Transverse colon (tissue), 4 donors: ENCODE measurements at regions not wholly inside any gene's neighbourhood (a gene's known extent, or its start where the extent isn't known, plus 50 kb on each side); places are given as distances from the start of the nearest gene placed in this dataset.

Source experiments
- POLR2A ChIP-seq: fragments of 450-650 bp; IDR thresholded peaks from one replicate; pipeline ENCODE4 v1.6.1; 2016; ENCODE audit warnings: antibody characterized with exemption, mild to moderate bottlenecking, moderate library complexity
- POLR2AphosphoS5 ChIP-seq, 3 donors: sonication (generic); formaldehyde crosslinking; IDR thresholded peaks; one replicate each; pipeline ENCODE4 v1.6.1; 2016; ENCODE audit warnings: antibody characterized with exemption in 3 of 3
- TF ChIP-seq, protein P1 (sequence below), 5 experiments: fragments of 200-600 bp in 3 of 5; fragments of 450-650 bp in 2 of 5; sonication (generic) in 3 of 5; IDR thresholded peaks; 1 replicate in 2 of 5; 2 replicates in 3 of 5; pipeline ENCODE4 v1.5.1; 2016 to 2017; ENCODE audit warnings: antibody characterized with exemption in 5 of 5, inconsistent platforms in 3 of 5, mild to moderate bottlenecking in 2 of 5, moderate library complexity in 1 of 5

DNA sequence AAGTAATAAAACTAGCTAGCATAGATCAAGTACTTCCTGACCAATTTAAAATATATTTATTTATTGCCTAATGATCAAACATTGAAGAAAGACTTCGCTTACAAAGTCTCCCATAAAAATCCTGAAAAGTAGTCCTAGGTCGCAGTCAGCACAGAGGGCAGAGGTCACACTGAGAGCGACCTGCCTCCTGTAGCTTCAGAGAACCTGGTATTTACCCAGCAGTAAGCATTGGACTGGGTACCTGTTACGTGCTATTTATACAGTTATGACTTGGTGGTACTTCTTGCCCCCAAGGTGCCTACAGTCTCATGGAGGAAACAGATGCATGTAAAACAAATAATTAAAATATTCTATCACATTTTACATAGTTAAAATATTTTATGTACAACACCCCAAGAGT lies 274.1 kb upstream of the G2E3 start:
- TF ChIP-seq POLR2A (no peak), POLR2AphosphoS5 (IDR thresholded peaks at IDR 0.05) (no peak)
- TF ChIP-seq, protein P1, sequence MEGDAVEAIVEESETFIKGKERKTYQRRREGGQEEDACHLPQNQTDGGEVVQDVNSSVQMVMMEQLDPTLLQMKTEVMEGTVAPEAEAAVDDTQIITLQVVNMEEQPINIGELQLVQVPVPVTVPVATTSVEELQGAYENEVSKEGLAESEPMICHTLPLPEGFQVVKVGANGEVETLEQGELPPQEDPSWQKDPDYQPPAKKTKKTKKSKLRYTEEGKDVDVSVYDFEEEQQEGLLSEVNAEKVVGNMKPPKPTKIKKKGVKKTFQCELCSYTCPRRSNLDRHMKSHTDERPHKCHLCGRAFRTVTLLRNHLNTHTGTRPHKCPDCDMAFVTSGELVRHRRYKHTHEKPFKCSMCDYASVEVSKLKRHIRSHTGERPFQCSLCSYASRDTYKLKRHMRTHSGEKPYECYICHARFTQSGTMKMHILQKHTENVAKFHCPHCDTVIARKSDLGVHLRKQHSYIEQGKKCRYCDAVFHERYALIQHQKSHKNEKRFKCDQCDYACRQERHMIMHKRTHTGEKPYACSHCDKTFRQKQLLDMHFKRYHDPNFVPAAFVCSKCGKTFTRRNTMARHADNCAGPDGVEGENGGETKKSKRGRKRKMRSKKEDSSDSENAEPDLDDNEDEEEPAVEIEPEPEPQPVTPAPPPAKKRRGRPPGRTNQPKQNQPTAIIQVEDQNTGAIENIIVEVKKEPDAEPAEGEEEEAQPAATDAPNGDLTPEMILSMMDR (IDR thresholded peaks at IDR 0.05) = no peak
